GM19238 (cell line): ENCODE measurements at regions not wholly inside any gene's neighbourhood (a gene's known extent, or its start where the extent isn't known, plus 50 kb on each side); places are given as distances from the start of the nearest gene placed in this dataset.
"Not testable (repeated sequence)": the region's sequence is repeated elsewhere in the genome, so short reads cannot be mapped to it uniquely, and the experiment has no call there.

Experiments used
- DNase-seq: peaks from one replicate; pipeline ENCODE4 v3.0.0; 2011; ENCODE audit warnings: low spot score; ENCODE audit not compliant: insufficient read length

- no peak for DNase-seq
Observed at GRCh38 chr1:30229960-30230359, 493.4 kb downstream of the MATN1 start.

GRCh38 chr1:30229557-30229956 is 493.8 kb downstream of the MATN1 start:
- no peak for DNase-seq

GRCh38 chr1:30226648-30227047 is 496.7 kb downstream of the MATN1 start:
- no peak for DNase-seq

- DNase-seq, result no peak
Observed at GRCh38 chr1:30225357-30225756, 498.0 kb downstream of the MATN1 start.

GRCh38 chr1:30219675-30220074 is 503.7 kb downstream of the MATN1 start:
- no peak for DNase-seq

- no peak for DNase-seq
Observed at GRCh38 chr1:30218438-30218837, 504.9 kb downstream of the MATN1 start.

- no peak for DNase-seq
Observed at GRCh38 chr1:30216602-30217001, 506.8 kb downstream of the MATN1 start.

GRCh38 chr1:30213936-30214335 is 509.4 kb downstream of the MATN1 start:
- no peak for DNase-seq

GRCh38 chr1:30207962-30208361 is 515.4 kb downstream of the MATN1 start:
- not testable (repeated sequence) for DNase-seq

GRCh38 chr1:30206631-30207030 is 516.8 kb downstream of the MATN1 start:
- not testable (repeated sequence) for DNase-seq

- DNase-seq, result not testable (repeated sequence)
Observed at GRCh38 chr1:30204916-30205315, 518.5 kb downstream of the MATN1 start.

GRCh38 chr1:30201015-30201414 is 522.4 kb downstream of the MATN1 start:
- DNase-seq, result no peak

GRCh38 chr1:30200161-30200560 is 523.2 kb downstream of the MATN1 start:
- DNase-seq, result no peak

- no peak for DNase-seq
Observed at GRCh38 chr1:30199563-30199962, 523.8 kb downstream of the MATN1 start.

GRCh38 chr1:30198795-30199403 is 524.5 kb downstream of the MATN1 start:
- DNase-seq, result no peak

- no peak for DNase-seq
Observed at GRCh38 chr1:30198451-30198760, 525.0 kb downstream of the MATN1 start.

GRCh38 chr1:30197639-30198450 is 525.5 kb downstream of the MATN1 start:
- DNase-seq, result no peak

- DNase-seq, result no peak
Observed at GRCh38 chr1:30196872-30197638, 526.3 kb downstream of the MATN1 start.

GRCh38 chr1:30196457-30196856 is 526.9 kb downstream of the MATN1 start:
- no peak for DNase-seq

GRCh38 chr1:30195424-30196134 is 527.8 kb downstream of the MATN1 start:
- DNase-seq, result no peak

GRCh38 chr1:30194741-30195423 is 528.5 kb downstream of the MATN1 start:
- no peak for DNase-seq
